Stomach (tissue), 4 donors: ENCODE measurements at regions not wholly inside any gene's neighbourhood (a gene's known extent, or its start where the extent isn't known, plus 50 kb on each side); places are given as distances from the start of the nearest gene placed in this dataset.

Experiments used
- POLR2A ChIP-seq, 4 donors: fragments of 450-650 bp; IDR thresholded peaks; one replicate each; pipeline ENCODE4 v1.6.1; 2016; ENCODE audit warnings: antibody characterized with exemption in 4 of 4, control low read depth in 2 of 4, mild to moderate bottlenecking in 1 of 4, moderate library complexity in 1 of 4
- POLR2AphosphoS5 ChIP-seq, 3 donors: sonication (generic); formaldehyde crosslinking; IDR thresholded peaks; one replicate each; pipeline ENCODE4 v1.6.1; 2016; ENCODE audit warnings: antibody characterized with exemption in 3 of 3
- TF ChIP-seq, protein P1 (sequence below), 7 experiments: fragments of 450-650 bp in 4 of 7; fragments of 200-600 bp in 3 of 7; sonication (generic) in 3 of 7; IDR thresholded peaks; one replicate each; pipeline ENCODE4 v1.5.1; 2016 to 2019; ENCODE audit warnings: antibody characterized with exemption in 7 of 7, control low read depth in 2 of 7, mild to moderate bottlenecking in 1 of 7

GRCh38 chrX:51053741-51054140, 143.2 kb downstream of the BMP15 start:
- TF ChIP-seq, protein P1, sequence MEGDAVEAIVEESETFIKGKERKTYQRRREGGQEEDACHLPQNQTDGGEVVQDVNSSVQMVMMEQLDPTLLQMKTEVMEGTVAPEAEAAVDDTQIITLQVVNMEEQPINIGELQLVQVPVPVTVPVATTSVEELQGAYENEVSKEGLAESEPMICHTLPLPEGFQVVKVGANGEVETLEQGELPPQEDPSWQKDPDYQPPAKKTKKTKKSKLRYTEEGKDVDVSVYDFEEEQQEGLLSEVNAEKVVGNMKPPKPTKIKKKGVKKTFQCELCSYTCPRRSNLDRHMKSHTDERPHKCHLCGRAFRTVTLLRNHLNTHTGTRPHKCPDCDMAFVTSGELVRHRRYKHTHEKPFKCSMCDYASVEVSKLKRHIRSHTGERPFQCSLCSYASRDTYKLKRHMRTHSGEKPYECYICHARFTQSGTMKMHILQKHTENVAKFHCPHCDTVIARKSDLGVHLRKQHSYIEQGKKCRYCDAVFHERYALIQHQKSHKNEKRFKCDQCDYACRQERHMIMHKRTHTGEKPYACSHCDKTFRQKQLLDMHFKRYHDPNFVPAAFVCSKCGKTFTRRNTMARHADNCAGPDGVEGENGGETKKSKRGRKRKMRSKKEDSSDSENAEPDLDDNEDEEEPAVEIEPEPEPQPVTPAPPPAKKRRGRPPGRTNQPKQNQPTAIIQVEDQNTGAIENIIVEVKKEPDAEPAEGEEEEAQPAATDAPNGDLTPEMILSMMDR (IDR thresholded peaks at IDR 0.05): no peak
- TF ChIP-seq POLR2AphosphoS5 (IDR thresholded peaks at IDR 0.05) (no peak), POLR2A (IDR thresholded peaks at IDR 0.05) (no peak)
